HG02759 (cell line): ENCODE measurements at regions not wholly inside any gene's neighbourhood (a gene's known extent, or its start where the extent isn't known, plus 50 kb on each side); places are given as distances from the start of the nearest gene placed in this dataset.

Experiments
- ATAC-seq: cut with Tn5 transposase; IDR thresholded peaks from one replicate; pipeline ENCODE4 v1.9.1; 2021; ENCODE audit warnings: mild to moderate bottlenecking, moderate library complexity; ENCODE audit not compliant: unreplicated experiment

- no peak for ATAC-seq
These were observed 209.3 kb downstream of the LACC1 start for GRCh38 chr13:44088991-44089413.

GRCh38 chr13:44089452-44089851 lies 209.7 kb downstream of the LACC1 start:
- ATAC-seq = no peak

GRCh38 chr13:44092078-44092970 lies 212.6 kb downstream of the LACC1 start:
- ATAC-seq = no peak

GRCh38 chr13:44093607-44094564 lies 214.2 kb downstream of the LACC1 start:
- ATAC-seq = no peak

- no peak for ATAC-seq
These were observed 217.2 kb downstream of the LACC1 start for GRCh38 chr13:44096901-44097300.

GRCh38 chr13:44098559-44098958 lies 218.9 kb downstream of the LACC1 start:
- no peak for ATAC-seq

GRCh38 chr13:44101347-44102083 lies 221.8 kb downstream of the LACC1 start:
- no peak for ATAC-seq

GRCh38 chr13:44103429-44104196 lies 223.9 kb downstream of the LACC1 start:
- ATAC-seq = no peak

- ATAC-seq = no peak
These were observed 224.4 kb downstream of the LACC1 start for GRCh38 chr13:44104197-44104490.

GRCh38 chr13:44104969-44105368 lies 225.3 kb downstream of the LACC1 start:
- ATAC-seq = no peak

- no peak for ATAC-seq
These were observed 226.8 kb downstream of the LACC1 start for GRCh38 chr13:44106266-44107152.

GRCh38 chr13:44107357-44108121 lies 227.8 kb downstream of the LACC1 start:
- no peak for ATAC-seq

- ATAC-seq = no peak
These were observed 228.7 kb downstream of the LACC1 start for GRCh38 chr13:44108331-44108858.

GRCh38 chr13:44110091-44110621 lies 230.5 kb downstream of the LACC1 start:
- ATAC-seq = no peak

- no peak for ATAC-seq
These were observed 232.0 kb downstream of the LACC1 start for GRCh38 chr13:44111701-44112100.

- ATAC-seq = no peak
These were observed 233.1 kb downstream of the LACC1 start for GRCh38 chr13:44112700-44113329.

GRCh38 chr13:44116562-44117332 lies 237.0 kb downstream of the LACC1 start:
- ATAC-seq = no peak
